ENCODE measurements at regions not wholly inside any gene's neighbourhood (a gene's known extent, or its start where the extent isn't known, plus 50 kb on each side); places are given as distances from the start of the nearest gene placed in this dataset.

DNA sequence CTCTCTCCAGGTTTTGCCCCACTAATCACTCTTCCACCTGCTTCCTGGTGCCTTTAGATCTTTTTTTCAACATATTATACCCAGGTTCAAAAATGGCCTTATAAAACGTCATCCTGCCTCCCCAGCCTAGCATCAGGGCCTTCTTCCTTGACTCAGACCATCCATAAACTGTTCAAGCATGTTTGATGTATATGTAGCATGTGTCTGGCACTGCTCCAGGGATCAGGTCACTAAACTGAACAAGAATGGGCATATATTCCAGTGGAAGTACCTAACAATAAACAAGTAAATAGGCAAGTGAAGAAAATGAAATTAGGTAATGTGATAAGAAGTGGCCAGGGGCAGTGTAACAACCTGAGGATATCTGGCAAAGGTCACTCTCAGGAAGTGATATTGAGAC, 141.2 kb downstream of the TRIB2 start:
- TF ChIP-seq, protein P1, sequence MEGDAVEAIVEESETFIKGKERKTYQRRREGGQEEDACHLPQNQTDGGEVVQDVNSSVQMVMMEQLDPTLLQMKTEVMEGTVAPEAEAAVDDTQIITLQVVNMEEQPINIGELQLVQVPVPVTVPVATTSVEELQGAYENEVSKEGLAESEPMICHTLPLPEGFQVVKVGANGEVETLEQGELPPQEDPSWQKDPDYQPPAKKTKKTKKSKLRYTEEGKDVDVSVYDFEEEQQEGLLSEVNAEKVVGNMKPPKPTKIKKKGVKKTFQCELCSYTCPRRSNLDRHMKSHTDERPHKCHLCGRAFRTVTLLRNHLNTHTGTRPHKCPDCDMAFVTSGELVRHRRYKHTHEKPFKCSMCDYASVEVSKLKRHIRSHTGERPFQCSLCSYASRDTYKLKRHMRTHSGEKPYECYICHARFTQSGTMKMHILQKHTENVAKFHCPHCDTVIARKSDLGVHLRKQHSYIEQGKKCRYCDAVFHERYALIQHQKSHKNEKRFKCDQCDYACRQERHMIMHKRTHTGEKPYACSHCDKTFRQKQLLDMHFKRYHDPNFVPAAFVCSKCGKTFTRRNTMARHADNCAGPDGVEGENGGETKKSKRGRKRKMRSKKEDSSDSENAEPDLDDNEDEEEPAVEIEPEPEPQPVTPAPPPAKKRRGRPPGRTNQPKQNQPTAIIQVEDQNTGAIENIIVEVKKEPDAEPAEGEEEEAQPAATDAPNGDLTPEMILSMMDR (IDR thresholded peaks at IDR 0.05) = no peak
- TF ChIP-seq POLR2A (IDR thresholded peaks at IDR 0.05) = no peak
- no peak overlapping the region for H3K27ac ChIP-seq
- no peaks in the 10 kb centered on the region for H3K4me1 ChIP-seq
- no peaks in the 10 kb centered on the region for H3K36me3 ChIP-seq
- DNase-seq = no peak
- H3K4me3 ChIP-seq = no peak overlapping the region
- no peaks in the 10 kb centered on the region for H3K27me3 ChIP-seq
- H3K9me3 ChIP-seq = no peaks in the 10 kb centered on the region

DNA sequence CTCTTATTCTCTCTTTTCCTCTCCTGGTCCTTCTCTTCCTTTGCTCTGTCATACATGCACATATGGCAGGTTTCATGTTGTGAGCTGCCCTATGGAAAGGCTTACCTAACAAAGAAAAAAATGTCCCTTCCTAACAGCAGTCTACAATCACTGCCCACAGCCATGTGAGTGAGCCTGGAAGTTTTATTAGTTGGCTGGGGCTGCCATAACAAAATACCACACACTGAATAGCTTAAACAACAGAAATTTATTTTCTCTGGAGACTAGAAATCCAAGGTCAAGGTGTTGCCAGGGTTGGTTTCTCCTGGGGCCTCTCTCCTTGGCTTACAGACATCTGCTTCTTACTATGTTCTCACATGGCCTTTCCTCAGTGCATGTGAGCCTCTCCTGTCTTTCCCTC, 142.1 kb downstream of the TRIB2 start:
- H3K9me3 ChIP-seq = peaks cover 0 to 2% (median 0%) of the 10 kb centered on the region in 4 donors
- H3K27ac ChIP-seq = no peak overlapping the region
- DNase-seq = no peak
- TF ChIP-seq POLR2A (IDR thresholded peaks at IDR 0.05) = no peak
- TF ChIP-seq, protein P1 (IDR thresholded peaks at IDR 0.05) = no peak
- no peaks in the 10 kb centered on the region for H3K4me1 ChIP-seq
- no peak overlapping the region for H3K4me3 ChIP-seq
- H3K36me3 ChIP-seq = no peaks in the 10 kb centered on the region
- H3K27me3 ChIP-seq = no peaks in the 10 kb centered on the region

DNA sequence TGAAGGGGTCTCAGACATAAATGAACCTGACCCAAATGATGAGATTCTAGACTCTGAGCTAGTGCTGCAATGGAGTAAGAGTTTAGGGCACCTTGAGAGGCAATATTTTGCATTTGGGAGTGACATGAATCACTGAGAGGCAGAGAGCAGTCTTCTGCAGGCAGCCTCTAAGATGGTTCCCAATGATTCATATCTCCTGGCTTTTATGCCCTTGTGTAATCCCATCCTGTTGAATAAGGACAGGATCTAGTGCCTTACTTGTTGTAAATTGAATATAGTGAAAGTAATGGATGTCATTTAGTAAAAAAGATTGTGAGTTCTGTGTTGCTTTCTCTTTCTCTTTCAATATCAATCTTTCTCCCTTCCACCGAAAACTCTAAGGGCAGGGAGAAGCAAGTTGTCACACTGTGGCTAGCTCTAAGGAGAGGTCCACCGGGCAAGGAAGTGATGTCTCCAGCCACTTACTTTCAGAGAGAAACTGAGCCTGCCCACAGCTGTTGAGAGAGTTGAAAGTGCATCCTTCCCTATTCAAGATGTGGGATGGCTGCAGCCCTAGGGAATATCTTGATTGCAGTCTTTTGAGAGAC, 144.7 kb downstream of the TRIB2 start:
- Histone ChIP-seq H3K4me3 (no peak overlapping the region), H3K36me3 (no peaks in the 10 kb centered on the region), H3K27me3 (no peaks in the 10 kb centered on the region), H3K4me1 (no peaks in the 10 kb centered on the region), H3K27ac (peak overlapping the region in 2 of 4 donors; percentile 44), H3K9me3 (peaks cover 0 to 5% (median 0%) of the 10 kb centered on the region in 4 donors)
- TF ChIP-seq POLR2A (IDR thresholded peaks at IDR 0.05) = no peak
- TF ChIP-seq, protein P1 (IDR thresholded peaks at IDR 0.05) = no peak
- no peak for DNase-seq

DNA sequence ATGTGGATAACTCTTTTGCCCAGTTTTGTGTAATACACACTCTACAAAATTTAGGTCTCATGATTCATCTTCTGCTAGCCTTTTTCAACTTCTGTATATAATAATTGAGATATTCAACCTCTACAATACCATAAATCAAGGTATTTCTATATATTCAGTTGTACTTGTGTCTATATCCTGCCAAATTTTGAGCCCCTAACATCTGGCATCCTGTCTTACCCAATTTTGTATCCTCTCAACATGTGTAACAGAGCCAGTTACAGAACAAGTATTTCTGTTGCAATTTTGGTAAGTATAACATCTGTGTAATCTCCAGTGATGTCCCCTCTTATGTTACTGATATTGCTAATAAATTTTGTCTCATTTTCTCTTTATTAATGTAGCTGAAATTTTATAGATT, 145.8 kb downstream of the TRIB2 start:
- H3K27me3 ChIP-seq = no peaks in the 10 kb centered on the region
- DNase-seq = no peak
- TF ChIP-seq, protein P1 (IDR thresholded peaks at IDR 0.05) = no peak
- no peak for TF ChIP-seq POLR2A (IDR thresholded peaks at IDR 0.05)
- peaks cover 0 to 5% (median 0%) of the 10 kb centered on the region in 4 donors for H3K9me3 ChIP-seq
- no peak overlapping the region for H3K27ac ChIP-seq
- no peaks in the 10 kb centered on the region for H3K4me1 ChIP-seq
- H3K36me3 ChIP-seq = no peaks in the 10 kb centered on the region
- H3K4me3 ChIP-seq = no peak overlapping the region

DNA sequence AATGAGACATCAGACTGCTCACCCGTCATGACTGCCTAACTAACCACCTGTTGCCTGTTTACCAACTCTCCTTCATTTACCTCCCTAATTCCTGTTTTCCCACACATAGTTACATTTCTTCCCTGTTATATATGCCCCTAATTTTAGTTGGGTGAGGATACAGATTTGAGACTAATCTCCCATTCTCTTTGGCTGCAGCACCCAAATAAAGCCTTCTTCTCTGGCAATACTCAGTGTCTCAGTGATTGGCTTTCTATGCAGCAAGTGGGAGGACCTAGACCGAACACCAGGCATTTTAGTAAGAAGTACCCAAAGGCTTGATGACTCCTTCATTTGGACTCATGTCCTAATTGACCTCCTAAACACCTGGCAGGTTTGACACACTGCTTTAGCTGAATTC, 147.2 kb downstream of the TRIB2 start:
- no peak for TF ChIP-seq POLR2A (IDR thresholded peaks at IDR 0.05)
- TF ChIP-seq, protein P1 (IDR thresholded peaks at IDR 0.05) = no peak

More for the DNA sequence above, 147.2 kb downstream of the TRIB2 start:
- no peaks in the 10 kb centered on the region for H3K4me1 ChIP-seq
- H3K27me3 ChIP-seq = no peaks in the 10 kb centered on the region
- no peak overlapping the region for H3K27ac ChIP-seq
- no peak for DNase-seq
- H3K4me3 ChIP-seq = no peak overlapping the region
- H3K36me3 ChIP-seq = no peaks in the 10 kb centered on the region
- H3K9me3 ChIP-seq = peaks cover 0 to 5% (median 0%) of the 10 kb centered on the region in 4 donors

Data from Peyer's patch (tissue), 4 donors.